IPS-15b (cell line): ENCODE measurements at regions not wholly inside any gene's neighbourhood (a gene's known extent, or its start where the extent isn't known, plus 50 kb on each side); places are given as distances from the start of the nearest gene placed in this dataset.

Experiments
- H3K27me3 ChIP-seq: one replicate; pipeline ENCODE4 v1.6.1; 2013; ENCODE audit warnings: low read length; ENCODE audit not compliant: control insufficient read depth, insufficient read depth
- H3K36me3 ChIP-seq: one replicate; pipeline ENCODE4 v1.6.1; 2013; ENCODE audit warnings: low read length; ENCODE audit not compliant: control insufficient read depth, insufficient read depth
- H3K4me1 ChIP-seq: one replicate; pipeline ENCODE4 v1.6.1; 2013; ENCODE audit warnings: mild to moderate bottlenecking, low read length; ENCODE audit not compliant: control insufficient read depth, insufficient read depth
- H3K4me3 ChIP-seq: one replicate; pipeline ENCODE4 v1.5.1; 2013; ENCODE audit warnings: low read depth, low read length
- H3K9ac ChIP-seq: one replicate; pipeline ENCODE4 v1.6.1; 2013; ENCODE audit warnings: low read depth, mild to moderate bottlenecking, low read length
- H3K9me3 ChIP-seq: one replicate; pipeline ENCODE4 v1.6.1; 2013; ENCODE audit warnings: mild to moderate bottlenecking, low read length; ENCODE audit not compliant: control insufficient read depth, insufficient read depth

DNA sequence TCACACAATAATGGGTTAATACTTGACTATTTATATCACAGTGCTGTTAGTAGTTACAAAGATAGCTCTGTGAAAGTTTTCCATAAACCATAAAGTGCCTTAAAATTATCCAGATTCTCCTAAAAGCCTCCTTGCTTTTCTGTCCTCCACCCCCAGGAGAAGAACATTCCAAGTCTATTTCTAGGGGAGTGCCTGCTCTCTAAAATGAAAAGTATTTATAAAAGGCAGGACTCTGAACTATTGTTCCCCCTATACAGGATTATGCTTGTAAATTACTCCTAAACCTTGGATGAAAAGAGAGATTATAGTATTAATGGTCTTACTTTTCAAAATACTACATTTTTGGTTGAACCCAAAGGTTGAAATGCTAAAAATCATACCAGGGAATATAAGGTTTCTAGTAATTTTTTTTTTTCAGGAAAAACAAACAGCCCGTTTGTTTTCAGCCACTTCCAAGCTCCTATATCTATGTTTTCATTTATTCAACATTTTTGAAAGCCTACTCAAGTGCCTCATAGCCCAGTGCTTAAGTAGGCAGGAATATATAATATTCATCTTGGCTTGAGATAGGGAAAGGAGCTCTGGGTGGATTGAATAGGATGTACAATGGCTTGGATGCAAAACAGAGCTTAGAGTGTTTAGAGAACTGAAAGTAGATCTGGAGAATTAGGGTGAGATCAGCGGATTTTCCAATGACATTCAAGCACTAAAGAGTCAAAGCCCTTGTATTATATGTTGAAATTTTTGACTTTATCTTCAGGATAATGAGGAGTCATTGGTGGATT, 320.7 kb downstream of the GPR37 start:
- H3K9ac ChIP-seq, result no peak overlapping the region
- no peak overlapping the region for H3K4me3 ChIP-seq
- peaks cover 3% of the 10 kb centered on the region for H3K4me1 ChIP-seq
- H3K27me3 ChIP-seq, result no peaks in the 10 kb centered on the region
- no peaks in the 10 kb centered on the region for H3K9me3 ChIP-seq
- no peaks in the 10 kb centered on the region for H3K36me3 ChIP-seq

DNA sequence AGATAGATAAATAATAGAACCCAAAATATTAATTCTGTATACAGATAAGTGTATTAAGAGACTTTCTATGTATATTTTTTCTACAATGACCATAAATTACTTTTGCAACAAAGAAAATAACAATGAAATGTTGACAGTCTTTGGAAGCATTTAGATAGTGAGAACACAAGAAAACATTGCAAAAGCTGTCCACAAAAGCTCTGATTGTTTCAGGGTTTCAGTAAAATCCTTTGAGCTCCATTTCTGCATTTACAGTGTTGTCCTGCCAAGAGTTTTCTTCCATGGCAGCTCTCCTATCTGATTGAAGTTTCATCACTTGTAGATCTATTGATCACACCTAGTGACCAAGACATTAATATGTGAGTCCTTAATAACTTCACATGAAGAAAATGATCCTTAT, 321.8 kb downstream of the GPR37 start:
- no peak overlapping the region for H3K9ac ChIP-seq
- H3K36me3 ChIP-seq, result no peaks in the 10 kb centered on the region
- peaks cover 3% of the 10 kb centered on the region for H3K4me1 ChIP-seq
- H3K9me3 ChIP-seq, result no peaks in the 10 kb centered on the region
- H3K4me3 ChIP-seq, result no peak overlapping the region
- H3K27me3 ChIP-seq, result no peaks in the 10 kb centered on the region

DNA sequence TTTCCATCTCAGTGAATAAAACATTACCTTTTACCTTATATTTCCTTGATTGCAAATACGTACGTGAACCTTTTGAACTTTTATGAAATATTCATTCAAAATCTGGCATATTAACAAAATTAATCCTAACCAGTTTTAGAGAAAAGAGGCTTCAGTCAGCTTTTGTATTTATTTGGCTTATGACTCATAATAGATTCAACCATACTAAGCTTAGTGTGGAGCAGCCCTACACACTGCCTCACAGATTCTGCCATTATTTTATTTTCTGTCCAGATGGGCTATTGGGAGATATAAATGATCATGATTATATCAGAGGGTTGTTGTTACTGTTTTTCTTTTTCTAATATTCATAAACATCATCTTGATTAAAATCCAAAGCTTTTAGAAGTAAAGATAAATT, 325.5 kb downstream of the GPR37 start:
- Histone ChIP-seq H3K36me3 (no peaks in the 10 kb centered on the region), H3K27me3 (no peaks in the 10 kb centered on the region), H3K4me1 (no peaks in the 10 kb centered on the region), H3K9me3 (no peaks in the 10 kb centered on the region), H3K4me3 (no peak overlapping the region), H3K9ac (no peak overlapping the region)

DNA sequence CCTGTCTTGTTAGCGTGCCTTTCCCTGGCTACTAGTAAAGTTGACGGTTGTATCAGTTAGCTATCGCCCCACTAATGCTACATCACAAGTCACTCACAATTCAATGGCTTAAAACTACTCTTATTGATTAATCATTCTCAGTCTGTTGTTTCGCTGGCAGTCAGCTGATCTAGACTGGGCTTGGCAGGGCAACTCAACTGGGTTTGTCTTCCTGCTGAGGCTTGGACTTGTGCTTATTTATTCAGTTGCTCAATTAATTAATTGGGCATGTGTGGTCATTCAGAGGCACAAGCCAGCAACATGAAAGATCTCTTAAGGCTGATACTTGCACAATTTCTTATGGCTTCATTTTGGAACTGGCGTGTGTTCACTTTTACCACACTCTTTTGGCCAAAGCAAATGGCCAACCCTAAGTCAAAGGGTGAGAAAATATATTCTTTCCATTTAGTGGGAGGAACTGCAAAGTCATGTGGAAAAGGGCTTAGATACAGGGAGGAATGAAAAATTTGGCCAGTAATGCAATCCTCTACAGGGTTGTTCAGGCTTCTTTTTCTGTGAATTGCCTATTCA, 333.5 kb downstream of the GPR37 start:
- H3K9ac ChIP-seq, result no peak overlapping the region
- no peaks in the 10 kb centered on the region for H3K27me3 ChIP-seq
- H3K36me3 ChIP-seq, result no peaks in the 10 kb centered on the region
- no peaks in the 10 kb centered on the region for H3K4me1 ChIP-seq
- H3K9me3 ChIP-seq, result no peaks in the 10 kb centered on the region
- H3K4me3 ChIP-seq, result no peak overlapping the region

DNA sequence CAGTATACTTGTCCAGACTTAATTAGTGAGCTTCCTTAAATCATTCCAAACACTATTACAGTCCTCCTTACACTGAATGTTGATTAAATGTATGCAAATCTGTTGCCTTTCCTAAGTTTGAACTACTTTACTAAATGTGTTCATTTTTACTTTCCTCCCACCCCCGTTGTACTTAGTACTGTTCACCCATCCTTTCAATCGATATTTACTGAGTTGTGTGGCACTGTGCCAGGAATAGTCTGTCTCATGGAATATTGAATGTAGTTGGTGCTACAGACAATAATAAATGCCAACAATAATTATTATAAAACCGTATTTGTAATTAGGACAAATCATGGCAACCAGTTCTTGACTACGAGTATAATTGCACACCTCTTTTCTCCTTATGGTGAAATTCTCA, 335.7 kb downstream of the GPR37 start:
- no peaks in the 10 kb centered on the region for H3K4me1 ChIP-seq
- H3K9me3 ChIP-seq, result no peaks in the 10 kb centered on the region
- no peak overlapping the region for H3K9ac ChIP-seq
- no peaks in the 10 kb centered on the region for H3K36me3 ChIP-seq
- no peak overlapping the region for H3K4me3 ChIP-seq
- H3K27me3 ChIP-seq, result no peaks in the 10 kb centered on the region

DNA sequence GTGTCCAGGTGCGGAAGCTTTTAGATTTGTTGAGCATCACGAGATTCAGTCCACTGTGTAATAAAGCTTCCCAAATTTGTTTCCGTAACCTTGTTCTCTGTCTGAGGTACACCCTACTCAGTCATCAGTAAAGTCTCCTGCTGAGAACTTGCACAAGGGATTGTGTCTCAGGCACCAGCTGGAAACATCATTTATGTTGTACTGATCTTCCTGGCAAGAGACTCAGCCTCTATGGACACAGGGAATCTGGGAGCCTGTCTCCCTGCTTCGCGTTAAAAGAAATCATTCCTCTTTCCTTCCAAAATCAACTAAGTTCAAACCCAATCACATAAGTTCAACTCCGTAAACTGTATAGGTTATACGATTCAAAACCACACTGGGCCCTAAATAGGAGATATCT, 336.8 kb downstream of the GPR37 start:
- no peaks in the 10 kb centered on the region for H3K9me3 ChIP-seq
- H3K36me3 ChIP-seq, result no peaks in the 10 kb centered on the region
- H3K4me1 ChIP-seq, result no peaks in the 10 kb centered on the region
- no peaks in the 10 kb centered on the region for H3K27me3 ChIP-seq
- H3K9ac ChIP-seq, result no peak overlapping the region
- no peak overlapping the region for H3K4me3 ChIP-seq

DNA sequence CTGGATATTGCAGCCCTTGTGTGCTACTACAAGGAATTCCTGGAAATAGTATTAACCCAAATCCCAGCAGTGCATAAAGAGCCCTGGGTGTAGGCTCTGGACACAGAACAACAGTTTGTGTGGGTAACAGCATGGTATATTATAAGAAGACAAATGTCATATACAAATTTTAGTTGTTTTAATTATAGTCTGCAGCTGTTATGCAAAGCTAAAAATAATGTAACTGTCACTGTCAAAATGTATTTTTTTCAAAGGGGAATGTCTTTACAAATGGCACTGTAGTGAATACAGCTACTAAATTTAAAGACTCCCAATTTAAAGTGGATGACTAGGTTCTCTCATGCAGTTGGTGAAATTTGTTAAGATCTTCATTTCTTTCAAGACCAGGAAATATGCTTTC, 339.0 kb downstream of the GPR37 start:
- Histone ChIP-seq H3K9ac (no peak overlapping the region), H3K9me3 (no peaks in the 10 kb centered on the region)

DNA sequence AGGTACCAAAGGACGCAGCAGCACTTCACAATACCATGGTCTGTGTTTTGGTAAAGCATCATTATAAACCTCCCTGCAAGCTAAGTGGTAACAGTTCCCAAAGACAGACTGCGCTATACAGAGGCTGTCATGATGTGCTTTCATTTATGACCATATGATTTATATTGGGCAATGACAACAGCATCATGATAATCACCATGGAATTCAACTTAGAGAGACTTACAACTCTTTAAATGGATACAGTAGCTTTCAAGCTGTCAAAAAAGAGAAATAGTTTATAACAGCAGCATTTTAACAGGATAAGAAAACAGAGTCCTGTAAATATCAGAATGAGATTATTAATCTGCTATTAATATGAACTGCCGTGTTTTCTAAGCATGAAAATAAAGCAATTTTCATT, 341.7 kb downstream of the GPR37 start:
- Histone ChIP-seq H3K4me3 (no peak overlapping the region), H3K36me3 (no peaks in the 10 kb centered on the region), H3K4me1 (no peaks in the 10 kb centered on the region), H3K9ac (no peak overlapping the region), H3K27me3 (no peaks in the 10 kb centered on the region), H3K9me3 (no peaks in the 10 kb centered on the region)

More for the DNA sequence above, 339.0 kb downstream of the GPR37 start:
- H3K4me3 ChIP-seq, result no peak overlapping the region
- no peaks in the 10 kb centered on the region for H3K4me1 ChIP-seq
- H3K36me3 ChIP-seq, result no peaks in the 10 kb centered on the region
- H3K27me3 ChIP-seq, result no peaks in the 10 kb centered on the region

DNA sequence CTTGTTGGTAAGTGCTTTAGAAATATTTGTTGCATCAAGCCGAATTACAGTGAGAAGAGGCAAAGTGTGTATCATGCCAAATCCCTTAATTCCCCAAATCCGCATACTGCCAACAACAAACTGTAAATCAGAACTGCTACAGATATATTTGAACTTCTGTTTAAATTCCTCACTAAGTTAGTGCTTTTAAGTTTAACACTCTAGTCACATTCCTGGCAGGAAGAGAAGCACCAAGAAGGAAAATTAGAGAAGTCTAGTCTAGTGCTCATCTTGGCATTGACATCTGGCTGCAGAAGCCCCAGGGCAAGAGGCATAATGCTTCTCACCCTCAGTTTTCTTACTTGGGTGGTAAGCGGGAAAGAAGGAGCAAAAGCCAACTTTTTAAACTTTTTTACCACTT, 343.5 kb downstream of the GPR37 start:
- Histone ChIP-seq H3K9ac (no peak overlapping the region), H3K4me3 (no peak overlapping the region)

DNA sequence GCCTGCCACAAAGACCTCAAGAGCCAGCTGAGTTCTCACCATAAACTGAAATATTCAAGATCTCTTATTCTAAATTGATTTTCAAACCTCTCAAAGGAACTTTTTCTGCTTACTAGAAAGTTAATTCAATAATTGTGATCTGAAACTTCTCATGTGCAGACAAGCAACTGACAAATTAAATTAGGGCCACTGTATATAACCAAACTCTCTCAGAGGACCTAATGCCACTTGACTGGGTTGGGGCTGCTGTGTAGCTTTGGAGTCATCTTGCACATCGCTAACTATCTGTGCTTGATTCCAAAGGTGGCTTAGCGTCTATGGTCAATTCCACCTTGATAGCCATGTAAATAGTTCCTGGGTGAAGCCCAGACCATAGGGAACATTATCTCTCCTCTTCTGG, 345.2 kb downstream of the GPR37 start:
- Histone ChIP-seq H3K4me1 (no peaks in the 10 kb centered on the region), H3K36me3 (no peaks in the 10 kb centered on the region), H3K9ac (no peak overlapping the region), H3K27me3 (no peaks in the 10 kb centered on the region), H3K4me3 (no peak overlapping the region), H3K9me3 (no peaks in the 10 kb centered on the region)

More for the DNA sequence above, 343.5 kb downstream of the GPR37 start:
- H3K27me3 ChIP-seq, result no peaks in the 10 kb centered on the region
- H3K4me1 ChIP-seq, result no peaks in the 10 kb centered on the region
- H3K36me3 ChIP-seq, result no peaks in the 10 kb centered on the region
- no peaks in the 10 kb centered on the region for H3K9me3 ChIP-seq

DNA sequence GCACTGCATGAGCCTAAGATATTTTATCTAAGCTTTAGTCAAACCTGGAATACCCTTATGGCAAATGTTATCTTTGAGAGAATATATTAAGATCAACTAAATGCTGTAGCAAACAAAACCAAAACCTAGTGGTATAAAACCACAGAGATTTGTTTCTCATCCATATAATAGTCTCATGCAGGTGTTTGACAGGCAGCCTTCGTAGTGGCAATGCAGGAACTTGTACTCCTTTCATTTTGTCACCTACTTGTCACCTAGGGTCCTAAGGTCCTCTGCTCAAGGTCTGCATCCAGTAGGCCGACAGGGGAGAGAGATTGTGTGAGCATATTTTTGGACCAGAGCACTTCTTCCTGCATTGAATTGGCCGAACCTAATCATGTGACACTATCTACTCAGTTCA, 352.6 kb downstream of the GPR37 start:
- H3K36me3 ChIP-seq, result no peaks in the 10 kb centered on the region
- no peaks in the 10 kb centered on the region for H3K4me1 ChIP-seq
- H3K27me3 ChIP-seq, result no peaks in the 10 kb centered on the region
- no peak overlapping the region for H3K4me3 ChIP-seq
- no peaks in the 10 kb centered on the region for H3K9me3 ChIP-seq
- H3K9ac ChIP-seq, result no peak overlapping the region

DNA sequence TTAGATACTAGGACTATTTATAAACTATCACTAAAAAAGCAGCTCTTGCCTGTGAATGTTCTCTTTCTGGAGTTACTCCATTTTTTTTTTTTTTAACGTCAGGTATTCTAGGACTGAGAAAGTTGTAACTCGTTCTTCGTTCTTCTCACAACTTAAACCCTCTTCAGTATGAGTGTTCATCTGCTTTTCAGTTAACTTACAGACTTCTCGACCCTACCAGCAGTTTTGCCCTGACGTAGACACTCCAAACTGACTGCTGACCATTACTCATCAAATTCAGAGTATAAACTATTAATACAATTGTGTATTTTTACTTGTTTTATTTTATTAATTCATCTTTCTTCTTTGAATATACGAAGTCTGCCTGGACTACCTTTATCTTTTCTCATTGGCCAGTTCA, 353.1 kb downstream of the GPR37 start:
- Histone ChIP-seq H3K9me3 (no peaks in the 10 kb centered on the region), H3K9ac (no peak overlapping the region), H3K36me3 (no peaks in the 10 kb centered on the region), H3K4me3 (no peak overlapping the region), H3K27me3 (no peaks in the 10 kb centered on the region), H3K4me1 (no peaks in the 10 kb centered on the region)
